ENCODE measurements at regions not wholly inside any gene's neighbourhood (a gene's known extent, or its start where the extent isn't known, plus 50 kb on each side); places are given as distances from the start of the nearest gene placed in this dataset.

GRCh38 chr21:28309596-28309995, 683.1 kb downstream of the LTN1 start:
- TF ChIP-seq CTCF (IDR thresholded peaks at IDR 0.05; ENCODE audit: low read depth, low read length) (no peak), MAX (IDR thresholded peaks at IDR 0.05; ENCODE audit: low read depth, low read length) (no peak), POLR2A (IDR thresholded peaks at IDR 0.05; ENCODE audit: extremely low read depth, insufficient read length) (no peak), MYC (IDR thresholded peaks at IDR 0.05; ENCODE audit: low read depth, low read length) (no peak)

Measured in NB4 (cell line).